OCI-LY3 (cell line): ENCODE measurements at regions not wholly inside any gene's neighbourhood (a gene's known extent, or its start where the extent isn't known, plus 50 kb on each side); places are given as distances from the start of the nearest gene placed in this dataset.

ENCODE experiments used
- H2AFZ ChIP-seq: fragments of 200-600, 300-600 bp; shearing (Covaris generic); 2 replicates; pipeline ENCODE4 v1.6.0; 2014; ENCODE audit warnings: antibody characterized with exemption, low read depth, low read length
- H3K27ac ChIP-seq: fragments of 200-600, 300-600 bp; sonication (generic); 2 replicates; pipeline ENCODE4 v1.5.1; 2014; ENCODE audit warnings: mild to moderate bottlenecking, low read length, moderate library complexity, mixed read lengths
- H3K27me3 ChIP-seq: fragments of 200-600, 300-600 bp; sonication (generic); 2 replicates; pipeline ENCODE4 v1.6.1; 2014; ENCODE audit warnings: low read depth, low read length, mixed read lengths
- H3K36me3 ChIP-seq: fragments of 200-600, 300-600 bp; sonication (generic); replicated peaks from 2 replicates; pipeline ENCODE3; 2014; ENCODE audit warnings: low read depth, low read length, mixed read lengths
- H3K4me1 ChIP-seq: fragments of 300-600, 200-600 bp; sonication (generic); 2 replicates; pipeline ENCODE4 v1.6.1; 2014; ENCODE audit warnings: low read length, mixed read lengths
- H3K4me2 ChIP-seq: fragments of 200-600, 300-600 bp; sonication (generic); 2 replicates; pipeline ENCODE4 v1.6.1; 2014; ENCODE audit warnings: low read length, mixed read lengths
- H3K4me3 ChIP-seq: fragments of 300-600, 200-600 bp; sonication (generic); 2 replicates; pipeline ENCODE4 v1.5.1; 2014; ENCODE audit warnings: antibody characterized with exemption, mild to moderate bottlenecking, low read length, moderate library complexity
- H3K79me2 ChIP-seq: fragments of 300-600, 200-600 bp; shearing (Covaris generic); 2 replicates; pipeline ENCODE4 v1.6.1; 2014; ENCODE audit warnings: mild to moderate bottlenecking, low read length, mixed read lengths
- H3K9ac ChIP-seq: fragments of 300-600, 200-600 bp; shearing (Covaris generic); 2 replicates; pipeline ENCODE4 v1.6.0; 2014; ENCODE audit warnings: mild to moderate bottlenecking, low read length, moderate library complexity
- H3K9me3 ChIP-seq: fragments of 200-600, 300-600 bp; shearing (Covaris generic); 2 replicates; pipeline ENCODE4 v1.6.1; 2014; ENCODE audit warnings: low read length, mixed read lengths; ENCODE audit not compliant: insufficient read depth
- H4K20me1 ChIP-seq: fragments of 200-600, 300-600 bp; sonication (generic); 2 replicates; pipeline ENCODE4 v1.6.1; 2016; ENCODE audit warnings: low read length, mixed read lengths; ENCODE audit not compliant: insufficient read depth
- CTCF ChIP-seq: fragments of 200-600, 300-600 bp; sonication (generic); IDR thresholded peaks from 2 replicates; pipeline ENCODE4 v1.5.1; 2014; ENCODE audit warnings: antibody characterized with exemption, low read length, low read depth
- EZH2phosphoT487 ChIP-seq: fragments of 200-600 bp; shearing (Covaris generic); IDR thresholded peaks from 2 replicates; pipeline ENCODE4 v1.6.1; 2018; ENCODE audit warnings: antibody characterized with exemption, mixed run types, low read depth

DNA sequence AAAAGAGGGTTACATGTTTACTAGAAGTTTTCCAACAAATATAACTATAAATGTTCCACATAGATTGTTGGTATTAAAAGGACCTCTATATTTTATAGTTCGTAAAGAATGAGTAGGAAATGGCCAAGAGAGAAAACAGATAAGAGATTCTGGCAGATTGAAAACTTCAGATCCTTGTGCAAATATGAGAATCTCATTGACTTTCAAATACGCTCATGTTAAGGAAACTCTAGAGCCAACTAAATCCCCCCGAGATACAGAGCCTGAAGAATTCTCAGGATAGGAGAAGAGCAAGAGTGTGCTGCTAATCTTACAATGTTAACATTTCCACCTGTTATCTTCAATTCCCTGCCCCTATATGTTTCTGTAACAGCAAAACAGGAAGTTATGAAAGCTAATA, 159.0 kb upstream of the OR13F1 start:
- H3K36me3 ChIP-seq, result no peaks in the 10 kb centered on the region
- no peaks in the 10 kb centered on the region for H3K9me3 ChIP-seq
- H3K4me3 ChIP-seq, result no peak overlapping the region
- H3K9ac ChIP-seq, result no peak overlapping the region
- H3K79me2 ChIP-seq, result no peaks in the 10 kb centered on the region
- no peak overlapping the region for H3K4me2 ChIP-seq
- no peaks in the 10 kb centered on the region for H3K27me3 ChIP-seq
- H4K20me1 ChIP-seq, result no peaks in the 10 kb centered on the region
- TF ChIP-seq CTCF (no peak), EZH2phosphoT487 (no peak)
- no peaks in the 10 kb centered on the region for H3K4me1 ChIP-seq
- no peak overlapping the region for H2AFZ ChIP-seq
- no peak overlapping the region for H3K27ac ChIP-seq

DNA sequence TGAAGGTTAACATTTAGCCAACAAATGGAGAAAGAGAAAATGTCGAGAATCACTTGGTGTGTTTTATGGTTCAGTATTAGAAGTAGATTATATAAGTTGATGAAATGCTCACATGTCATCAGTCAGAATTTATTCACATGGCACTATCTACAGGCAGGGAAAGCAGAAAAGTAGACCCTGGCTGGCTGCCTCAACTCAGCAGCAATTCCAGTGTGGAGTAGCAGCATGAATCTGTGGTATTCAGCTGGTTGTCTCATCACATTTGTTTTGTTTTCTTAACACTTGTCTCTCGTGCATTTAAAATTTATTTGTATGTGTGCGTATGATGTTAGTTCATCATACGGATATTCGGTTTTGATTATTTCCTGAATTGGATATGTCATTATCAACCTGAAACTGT, 153.5 kb upstream of the OR13F1 start:
- H3K9me3 ChIP-seq, result no peaks in the 10 kb centered on the region
- H3K9ac ChIP-seq, result no peak overlapping the region
- H4K20me1 ChIP-seq, result no peaks in the 10 kb centered on the region
- no peak for TF ChIP-seq EZH2phosphoT487
- no peak for TF ChIP-seq CTCF
- H3K79me2 ChIP-seq, result no peaks in the 10 kb centered on the region
- no peaks in the 10 kb centered on the region for H3K4me1 ChIP-seq
- H3K4me3 ChIP-seq, result no peak overlapping the region
- H3K36me3 ChIP-seq, result no peaks in the 10 kb centered on the region
- no peak overlapping the region for H3K4me2 ChIP-seq
- H3K27ac ChIP-seq, result no peak overlapping the region
- H3K27me3 ChIP-seq, result no peaks in the 10 kb centered on the region
- no peak overlapping the region for H2AFZ ChIP-seq

DNA sequence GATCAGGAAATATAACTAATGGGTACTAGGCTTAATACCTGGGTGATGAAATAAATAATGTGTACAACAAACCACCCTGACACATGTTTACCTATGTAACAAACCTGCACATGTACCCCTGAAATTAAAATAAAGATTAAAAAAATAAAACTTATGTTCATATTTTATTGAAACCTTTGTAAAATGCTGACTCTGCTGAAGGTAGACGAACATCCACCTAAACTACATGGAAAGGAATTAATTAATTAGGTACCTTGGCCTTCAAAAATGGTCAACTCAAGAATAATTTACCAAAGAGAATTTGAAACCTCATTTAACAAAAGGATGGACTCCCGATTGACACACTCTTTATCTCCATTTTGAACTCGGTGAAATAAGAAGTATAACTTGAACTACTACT, 152.3 kb upstream of the OR13F1 start:
- no peaks in the 10 kb centered on the region for H3K9me3 ChIP-seq
- TF ChIP-seq CTCF (no peak), EZH2phosphoT487 (no peak)
- H4K20me1 ChIP-seq, result no peaks in the 10 kb centered on the region
- H3K79me2 ChIP-seq, result no peaks in the 10 kb centered on the region
- no peak overlapping the region for H3K9ac ChIP-seq
- H3K36me3 ChIP-seq, result no peaks in the 10 kb centered on the region
- no peaks in the 10 kb centered on the region for H3K27me3 ChIP-seq
- no peak overlapping the region for H2AFZ ChIP-seq
- H3K27ac ChIP-seq, result no peak overlapping the region
- no peaks in the 10 kb centered on the region for H3K4me1 ChIP-seq
- H3K4me3 ChIP-seq, result no peak overlapping the region
- no peak overlapping the region for H3K4me2 ChIP-seq

GRCh38 chr9:104361207-104361606, 142.9 kb upstream of the OR13F1 start:
- Histone ChIP-seq H3K4me3 (no peak overlapping the region), H3K4me2 (no peak overlapping the region), H3K36me3 (no peaks in the 10 kb centered on the region), H3K27me3 (no peaks in the 10 kb centered on the region), H3K27ac (no peak overlapping the region), H4K20me1 (no peaks in the 10 kb centered on the region), H3K9ac (no peak overlapping the region), H3K9me3 (no peaks in the 10 kb centered on the region), H3K79me2 (no peaks in the 10 kb centered on the region), H2AFZ (no peak overlapping the region), H3K4me1 (no peaks in the 10 kb centered on the region)
- TF ChIP-seq EZH2phosphoT487, result no peak
- TF ChIP-seq CTCF, result no peak
